Heart right ventricle (tissue), 16 donors: ENCODE measurements at regions not wholly inside any gene's neighbourhood (a gene's known extent, or its start where the extent isn't known, plus 50 kb on each side); places are given as distances from the start of the nearest gene placed in this dataset.

Experiments
- ATAC-seq, 8 donors: fragments of 200-7000 bp; cut with Tn5 transposase; one replicate each; pipeline ENCODE4 v1.9.1; 2020; ENCODE audit warnings: mild to moderate bottlenecking in 8 of 8, moderate library complexity in 8 of 8, moderate number of reproducible peaks in 1 of 8
- DNase-seq, 2 donors: peaks; one replicate each; pipeline ENCODE4 v3.0.0-alpha.2; 2020
- H3K27ac ChIP-seq, 10 donors: fragments of 200-600 bp; sonication (generic) in 2 of 10; one replicate each; pipeline versions ENCODE4 v1.5.0 to v1.8.0; 2020 to 2022; ENCODE audit warnings: mild to moderate bottlenecking in 3 of 10
- H3K27me3 ChIP-seq, 7 donors: fragments of 200-600 bp; one replicate each; pipeline ENCODE4 v1.8.0; 2021 to 2022; ENCODE audit warnings: mild to moderate bottlenecking in 2 of 7
- H3K36me3 ChIP-seq, 9 donors: fragments of 200-600 bp; sonication (generic) in 1 of 9; one replicate each; pipeline versions ENCODE4 v1.5.0 to v1.8.0; 2020 to 2022; ENCODE audit warnings: mild to moderate bottlenecking in 2 of 9
- H3K4me1 ChIP-seq, 9 donors: fragments of 200-600 bp; sonication (generic) in 1 of 9; one replicate each; pipeline versions ENCODE4 v1.5.0 to v1.8.0; 2020 to 2022; ENCODE audit warnings: mild to moderate bottlenecking in 4 of 9
- H3K4me3 ChIP-seq, 10 donors: fragments of 200-600 bp; sonication (generic) in 2 of 10; one replicate each; pipeline versions ENCODE4 v1.5.0 to v1.8.0; 2020 to 2022; ENCODE audit warnings: mild to moderate bottlenecking in 7 of 10, moderate library complexity in 2 of 10
- H3K9me3 ChIP-seq, 11 donors: fragments of 200-600 bp in 10 of 11; sonication (generic) in 2 of 11; one replicate each; pipeline versions ENCODE4 v1.5.0 to v1.8.0; 2013 to 2022; ENCODE audit warnings: mild to moderate bottlenecking in 2 of 11, control low read depth in 1 of 11, moderate library complexity in 1 of 11
- CTCF ChIP-seq, 9 donors: fragments of 200-600 bp; sonication (generic) in 2 of 9; IDR thresholded peaks; one replicate each; pipeline versions ENCODE4 v1.5.0 to v1.8.0; 2021 to 2022; ENCODE audit warnings: antibody characterized with exemption in 9 of 9, mild to moderate bottlenecking in 5 of 9, moderate library complexity in 1 of 9
- WGBS, 2 donors: extraction: QIAGEN DNeasy Blood & Tissue Kit; methylation state at CpG; one replicate each; pipeline ENCODE4 v1.1.7; 2013; ENCODE audit warnings: inconsistent platforms in 1 of 2; 5-methylcytosine and 5-hydroxymethylcytosine counted together
- intact Hi-C, 10 donors: fragments of 100-400 bp; cut with DNase I; formaldehyde crosslinking; loops; one replicate each; pipeline versions ENCODE4 v1.11.1 to v1.14.2; 2022
- donor health status: Arrhythmogenic right ventricular cardiomyopathy.
- donor health status: ischemic (EF 13 %, LVEDD 7.1; RV severe dilation, severe dysfunction).
- donor health status: healthy with polysubstance abuse.
- donor health status: DM: no; HTN: yes; CAD: no.
- donor health status: DM: no; HTN: no; CAD: no.
- donor health status: ischemic (EF 25% LVEDD 6.9; RV normal size, moderate dysfunction).
- donor health status: ischemic (EF 25% LVEDD 5.7; RV mildly dilated, moderate dysfunction).
- donor health status: healthy.
- donor health status: DM: yes; HTN: yes; CAD: no.
- donor health status: Ischemic cardiomyopathy.
- donor health status: ischemic (EF 35%, LVEDD 5.7; RV mildly dilated, moderate dysfunction).
- donor health status: nonischemic (EF 11% LVEDD 7.7; RV severe dilation, severe dysfunction).
- donor health status: DM: yes; HTN: yes; CAD: no.
- donor health status: PGD.
- donor health status: ischemic (EF 29% LVEDD 5.4; RV normal size, mild dysfunction).
- donor health status: nonischemic (EF 23%, LVEDD 6.1; RV moderate dilation, normal function).

- Histone ChIP-seq H3K9me3 (no peaks in the 10 kb centered on the region), H3K36me3 (no peaks in the 10 kb centered on the region), H3K27ac (no peak overlapping the region), H3K4me3 (no peak overlapping the region), H3K4me1 (peaks cover 0 to 4% (median 0%) of the 10 kb centered on the region in 9 donors), H3K27me3 (no peaks in the 10 kb centered on the region)
- intact Hi-C loops = no loop called here
- no peak for ATAC-seq
- TF ChIP-seq CTCF (IDR thresholded peaks at IDR 0.05) = no peak
- no peak for DNase-seq
- WGBS, 2 donors = 90 to 93% methylated on average over 2 of the region's 2 CpGs
Observed at GRCh38 chr2:147388217-147388616, 456.6 kb upstream of the ACVR2A start.

- no peak for TF ChIP-seq CTCF (IDR thresholded peaks at IDR 0.05)
- intact Hi-C loops = no loop called here
- no peak for DNase-seq
- H3K27ac ChIP-seq = no peak overlapping the region
- no peaks in the 10 kb centered on the region for H3K27me3 ChIP-seq
- peaks cover 0 to 4% (median 0%) of the 10 kb centered on the region in 9 donors for H3K4me1 ChIP-seq
- H3K4me3 ChIP-seq = no peak overlapping the region
- no peaks in the 10 kb centered on the region for H3K9me3 ChIP-seq
- 49 to 70% methylated on average over 3 of the region's 3 CpGs for WGBS, 2 donors
- H3K36me3 ChIP-seq = no peaks in the 10 kb centered on the region
- no peak for ATAC-seq
Observed at GRCh38 chr2:147386284-147386683, 458.5 kb upstream of the ACVR2A start.

- intact Hi-C loops = no loop called here
- H3K36me3 ChIP-seq = no peaks in the 10 kb centered on the region
- H3K4me1 ChIP-seq = peaks cover 0 to 4% (median 0%) of the 10 kb centered on the region in 9 donors
- ATAC-seq (no peak), DNase-seq (no peak)
- no peak for TF ChIP-seq CTCF (IDR thresholded peaks at IDR 0.05)
- H3K27ac ChIP-seq = no peak overlapping the region
- H3K27me3 ChIP-seq = no peaks in the 10 kb centered on the region
- no peaks in the 10 kb centered on the region for H3K9me3 ChIP-seq
- no peak overlapping the region for H3K4me3 ChIP-seq
- 19 to 27% methylated on average over 1 of the region's 1 CpG for WGBS, 2 donors
Observed at GRCh38 chr2:147385600-147385999, 459.2 kb upstream of the ACVR2A start.

- no peaks in the 10 kb centered on the region for H3K27me3 ChIP-seq
- intact Hi-C loops = no loop called here
- WGBS, 2 donors = 91 to 96% methylated on average over 2 of the region's 2 CpGs
Observed at GRCh38 chr2:147384659-147385058, 460.2 kb upstream of the ACVR2A start.

More at GRCh38 chr2:147384659-147385058, 460.2 kb upstream of the ACVR2A start:
- ATAC-seq (no peak), DNase-seq (no peak)
- no peaks in the 10 kb centered on the region for H3K36me3 ChIP-seq
- no peak overlapping the region for H3K27ac ChIP-seq
- H3K9me3 ChIP-seq = no peaks in the 10 kb centered on the region
- peaks cover 0 to 4% (median 0%) of the 10 kb centered on the region in 9 donors for H3K4me1 ChIP-seq
- no peak for TF ChIP-seq CTCF (IDR thresholded peaks at IDR 0.05)
- H3K4me3 ChIP-seq = no peak overlapping the region
